GM19023 (cell line): ENCODE measurements at regions not wholly inside any gene's neighbourhood (a gene's known extent, or its start where the extent isn't known, plus 50 kb on each side); places are given as distances from the start of the nearest gene placed in this dataset.

Experiments used
- ATAC-seq: cut with Tn5 transposase; IDR thresholded peaks from one replicate; pipeline ENCODE4 v1.9.1; 2021; ENCODE audit warnings: mild to moderate bottlenecking, moderate library complexity; ENCODE audit not compliant: unreplicated experiment

- no peak for ATAC-seq
Observed at GRCh38 chr18:72368308-72368707, 175.8 kb downstream of the CBLN2 start.

GRCh38 chr18:72360634-72361033 is 183.5 kb downstream of the CBLN2 start:
- ATAC-seq, result no peak

GRCh38 chr18:72342933-72343332 is 201.2 kb downstream of the CBLN2 start:
- ATAC-seq, result no peak

- no peak for ATAC-seq
Observed at GRCh38 chr18:72339976-72340375, 204.2 kb downstream of the CBLN2 start.

GRCh38 chr18:72336786-72337185 is 207.4 kb downstream of the CBLN2 start:
- no peak for ATAC-seq

- no peak for ATAC-seq
Observed at GRCh38 chr18:72329533-72329932, 214.6 kb downstream of the CBLN2 start.

- ATAC-seq, result no peak
Observed at GRCh38 chr18:72325307-72325706, 218.8 kb downstream of the CBLN2 start.

- no peak for ATAC-seq
Observed at GRCh38 chr18:72324677-72325076, 219.5 kb downstream of the CBLN2 start.

GRCh38 chr18:72316497-72316896 is 227.6 kb downstream of the CBLN2 start:
- no peak for ATAC-seq

- ATAC-seq, result no peak
Observed at GRCh38 chr18:72283148-72283925, 260.8 kb downstream of the CBLN2 start.

GRCh38 chr18:72273025-72273424 is 271.1 kb downstream of the CBLN2 start:
- no peak for ATAC-seq

- ATAC-seq, result no peak
Observed at GRCh38 chr18:72261590-72261989, 282.6 kb downstream of the CBLN2 start.

- no peak for ATAC-seq
Observed at GRCh38 chr18:72246076-72246475, 298.1 kb downstream of the CBLN2 start.

GRCh38 chr18:72235422-72235821 is 308.7 kb downstream of the CBLN2 start:
- no peak for ATAC-seq

- no peak for ATAC-seq
Observed at GRCh38 chr18:72233106-72233505, 311.0 kb downstream of the CBLN2 start.

- ATAC-seq, result no peak
Observed at GRCh38 chr18:72232644-72233043, 311.5 kb downstream of the CBLN2 start.

GRCh38 chr18:72225958-72226357 is 318.2 kb downstream of the CBLN2 start:
- no peak for ATAC-seq

GRCh38 chr18:72223733-72224132 is 320.4 kb downstream of the CBLN2 start:
- ATAC-seq, result no peak

GRCh38 chr18:72208920-72209676 is 335.0 kb downstream of the CBLN2 start:
- ATAC-seq, result no peak

- ATAC-seq, result no peak
Observed at GRCh38 chr18:72207280-72207679, 336.9 kb downstream of the CBLN2 start.

- no peak for ATAC-seq
Observed at GRCh38 chr18:72206814-72207213, 337.3 kb downstream of the CBLN2 start.

- no peak for ATAC-seq
Observed at GRCh38 chr18:72201032-72201431, 343.1 kb downstream of the CBLN2 start.
